Stimulated activated CD4-positive, alpha-beta T cell treated with anti-CD3 and anti-CD28 coated beads, Interleukin-1b, Interleukin-23, amount 100 ng/mL, for 4 hours (primary cell): ENCODE measurements at regions not wholly inside any gene's neighbourhood (a gene's known extent, or its start where the extent isn't known, plus 50 kb on each side); places are given as distances from the start of the nearest gene placed in this dataset.

Source experiments
- DNase-seq, 2 donors: peaks; one replicate each; pipeline ENCODE4 v3.0.0-alpha.2; 2020; ENCODE audit warnings: low read depth in 2 of 2

DNA sequence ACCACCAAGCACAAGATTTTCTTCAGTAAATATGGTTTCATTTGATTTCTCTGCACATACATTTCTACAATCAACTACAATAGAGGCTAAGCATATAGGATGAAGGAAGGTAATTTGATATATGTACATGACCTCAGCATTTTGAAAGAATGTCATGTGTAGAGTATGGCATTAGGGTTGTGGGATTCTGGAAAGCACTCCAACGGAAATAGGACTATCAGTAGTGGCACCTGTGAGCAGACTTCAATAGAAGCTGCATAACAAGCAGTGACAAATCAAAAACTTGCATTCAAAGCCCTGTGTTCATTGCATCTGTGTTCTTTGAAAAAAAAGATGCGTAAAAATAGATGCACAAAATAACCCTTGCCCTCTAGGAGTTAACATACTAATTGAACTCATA is 57.5 kb upstream of the EYA4 start:
- no peak for DNase-seq

- DNase-seq: no peak
Observed at GRCh38 chr6:133184798-133185372, 56.3 kb upstream of the EYA4 start.

DNA sequence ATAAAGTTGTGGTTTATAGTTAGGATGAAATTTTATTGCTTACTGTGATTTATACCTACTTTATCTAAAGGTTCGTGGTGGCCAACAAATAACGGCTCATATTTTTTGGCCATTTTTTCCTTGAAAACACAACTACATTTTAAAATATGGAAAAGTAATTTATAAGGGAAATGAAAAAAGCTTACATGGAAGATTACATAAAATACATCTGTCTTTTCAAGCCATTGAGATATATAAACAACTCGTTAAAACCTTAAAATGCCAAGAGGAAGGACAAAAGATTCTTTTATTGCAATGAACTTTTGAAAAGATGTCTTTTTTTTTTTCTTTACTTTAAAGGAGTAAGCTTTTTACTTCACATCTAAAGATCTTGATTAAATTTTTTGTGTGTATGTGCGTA is 55.4 kb upstream of the EYA4 start:
- no peak for DNase-seq

- no peak for DNase-seq
Observed at GRCh38 chr6:133187114-133187513, 54.0 kb upstream of the EYA4 start.

GRCh38 chr6:133187657-133188453 is 53.3 kb upstream of the EYA4 start:
- DNase-seq: no peak

- DNase-seq: no peak
Observed at GRCh38 chr6:133190912-133191311, 50.2 kb upstream of the EYA4 start.

DNA sequence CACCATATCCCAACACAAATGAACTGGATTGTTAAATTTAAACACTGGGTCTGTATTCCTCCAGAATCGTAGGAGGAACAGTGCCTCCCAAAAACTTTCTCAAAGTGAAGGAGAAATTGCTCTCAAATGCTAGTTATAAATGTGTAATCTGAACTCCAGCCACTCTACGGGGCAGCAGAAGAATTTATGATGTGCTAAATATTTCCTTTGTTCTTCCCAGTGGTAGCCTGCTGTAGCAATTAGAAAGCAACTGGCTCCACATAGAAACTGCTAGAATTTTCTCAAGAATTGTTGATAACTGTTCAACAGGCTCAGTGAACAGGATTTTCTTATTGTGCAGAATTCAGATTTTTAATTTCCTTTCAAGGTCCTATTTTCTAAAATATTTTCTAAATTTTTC is 49.8 kb upstream of the EYA4 start:
- DNase-seq: no peak
